ENCODE measurements at regions not wholly inside any gene's neighbourhood (a gene's known extent, or its start where the extent isn't known, plus 50 kb on each side); places are given as distances from the start of the nearest gene placed in this dataset.

- TF ChIP-seq RXRA (IDR thresholded peaks at IDR 0.05; ENCODE audit: insufficient read depth, low read depth, low read length) (no peak), SRF (IDR thresholded peaks at IDR 0.05; ENCODE audit: low read depth, low read length) (no peak), BRCA1 (IDR thresholded peaks at IDR 0.05; ENCODE audit: low read depth, low read length) (no peak)
Observed at GRCh38 chr3:22585911-22586310, 617.2 kb upstream of the UBE2E2 start (continued).

Data from H1 (cell line).